Lung (tissue), 11 donors: ENCODE measurements at regions not wholly inside any gene's neighbourhood (a gene's known extent, or its start where the extent isn't known, plus 50 kb on each side); places are given as distances from the start of the nearest gene placed in this dataset.

Source experiments
- ATAC-seq: fragments of 200-7000 bp; cut with Tn5 transposase; one replicate; pipeline ENCODE4 v1.9.1; 2020; ENCODE audit warnings: moderate number of reproducible peaks; ENCODE audit not compliant: insufficient read depth, low FRiP score
- DNase-seq, 3 donors: peaks; one replicate each; pipeline ENCODE4 v3.0.0-alpha.2; 2013 to 2017
- H3K27ac ChIP-seq, 2 donors: one replicate each; pipeline ENCODE4 v1.5.1; 2013; ENCODE audit warnings: mild to moderate bottlenecking in 2 of 2, moderate library complexity in 2 of 2, control low read depth in 1 of 2, inconsistent platforms in 1 of 2, low read depth in 1 of 2, low read length in 1 of 2
- H3K27me3 ChIP-seq, 3 donors: one replicate each; pipeline ENCODE4 v1.5.1; 2013; ENCODE audit warnings: low read length in 2 of 3; ENCODE audit not compliant: control insufficient read depth in 3 of 3, insufficient read depth in 3 of 3
- H3K36me3 ChIP-seq, 4 donors: one replicate each; pipeline ENCODE4 v1.5.1; 2013; ENCODE audit warnings: low read length in 4 of 4, mild to moderate bottlenecking in 1 of 4, moderate library complexity in 1 of 4; ENCODE audit not compliant: control insufficient read depth in 4 of 4, insufficient read depth in 4 of 4
- H3K4me1 ChIP-seq, 5 donors: one replicate each; pipeline ENCODE4 v1.5.1; 2013; ENCODE audit warnings: low read length in 5 of 5, mild to moderate bottlenecking in 2 of 5, moderate library complexity in 1 of 5; ENCODE audit not compliant: control insufficient read depth in 5 of 5, insufficient read depth in 5 of 5
- H3K4me3 ChIP-seq: one replicate; pipeline ENCODE4 v1.5.1; 2013; ENCODE audit warnings: mild to moderate bottlenecking, control low read depth, moderate library complexity
- H3K9ac ChIP-seq, 2 donors: one replicate each; pipeline ENCODE4 v1.5.1; 2013; ENCODE audit warnings: low read length in 2 of 2, control low read depth in 1 of 2; ENCODE audit not compliant: insufficient read depth in 1 of 2
- H3K9me3 ChIP-seq, 4 donors: one replicate each; pipeline ENCODE4 v1.5.1; 2013; ENCODE audit warnings: low read length in 3 of 4, mild to moderate bottlenecking in 1 of 4, moderate library complexity in 1 of 4; ENCODE audit not compliant: control insufficient read depth in 4 of 4, insufficient read depth in 3 of 4
- WGBS, 2 donors: extraction: QIAGEN DNeasy Blood & Tissue Kit; methylation state at CpG; one replicate each; pipeline ENCODE4 v1.1.7; 2013; 5-methylcytosine and 5-hydroxymethylcytosine counted together
- TF ChIP-seq, protein P1 (sequence below): IDR thresholded peaks from 2 replicates; pipeline ENCODE4 v1.5.1; 2012; ENCODE audit warnings: mild to moderate bottlenecking; ENCODE audit errors: control extremely low read depth, extremely low read depth
- donor health status: control.
- donor health status: control.
- donor health status: Bipolar disorder and iron deficiency.
- donor health status: healthy.
- donor health status: DM: yes; HTN: yes; CAD: no.

DNA sequence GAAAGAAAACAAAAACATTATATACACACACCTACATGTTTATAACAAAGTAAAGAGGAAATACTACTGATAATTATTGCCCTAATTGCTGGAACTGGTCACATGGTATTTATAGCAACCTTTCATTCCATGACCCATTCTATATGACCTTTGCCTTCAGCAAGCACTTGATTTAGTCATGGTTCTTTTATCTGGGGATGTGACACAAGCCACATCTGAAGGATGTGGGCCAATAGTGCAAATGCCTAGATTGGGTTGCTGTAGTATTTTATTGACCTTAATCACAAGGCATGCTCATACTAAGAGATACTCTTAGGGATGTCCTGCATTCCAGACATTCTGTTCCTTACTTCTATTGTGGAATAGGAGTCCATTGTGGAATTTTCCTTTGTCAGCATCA lies 723.5 kb upstream of the POM121L12 start:
- TF ChIP-seq, protein P1, sequence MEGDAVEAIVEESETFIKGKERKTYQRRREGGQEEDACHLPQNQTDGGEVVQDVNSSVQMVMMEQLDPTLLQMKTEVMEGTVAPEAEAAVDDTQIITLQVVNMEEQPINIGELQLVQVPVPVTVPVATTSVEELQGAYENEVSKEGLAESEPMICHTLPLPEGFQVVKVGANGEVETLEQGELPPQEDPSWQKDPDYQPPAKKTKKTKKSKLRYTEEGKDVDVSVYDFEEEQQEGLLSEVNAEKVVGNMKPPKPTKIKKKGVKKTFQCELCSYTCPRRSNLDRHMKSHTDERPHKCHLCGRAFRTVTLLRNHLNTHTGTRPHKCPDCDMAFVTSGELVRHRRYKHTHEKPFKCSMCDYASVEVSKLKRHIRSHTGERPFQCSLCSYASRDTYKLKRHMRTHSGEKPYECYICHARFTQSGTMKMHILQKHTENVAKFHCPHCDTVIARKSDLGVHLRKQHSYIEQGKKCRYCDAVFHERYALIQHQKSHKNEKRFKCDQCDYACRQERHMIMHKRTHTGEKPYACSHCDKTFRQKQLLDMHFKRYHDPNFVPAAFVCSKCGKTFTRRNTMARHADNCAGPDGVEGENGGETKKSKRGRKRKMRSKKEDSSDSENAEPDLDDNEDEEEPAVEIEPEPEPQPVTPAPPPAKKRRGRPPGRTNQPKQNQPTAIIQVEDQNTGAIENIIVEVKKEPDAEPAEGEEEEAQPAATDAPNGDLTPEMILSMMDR = no peak
- Histone ChIP-seq H3K4me1 (no peaks in the 10 kb centered on the region), H3K4me3 (no peak overlapping the region), H3K9ac (no peak overlapping the region), H3K27ac (no peak overlapping the region), H3K27me3 (no peaks in the 10 kb centered on the region), H3K9me3 (peaks cover 0 to 3% (median 1%) of the 10 kb centered on the region in 4 donors), H3K36me3 (no peaks in the 10 kb centered on the region)
- DNase-seq (no peak), ATAC-seq (no peak)

DNA sequence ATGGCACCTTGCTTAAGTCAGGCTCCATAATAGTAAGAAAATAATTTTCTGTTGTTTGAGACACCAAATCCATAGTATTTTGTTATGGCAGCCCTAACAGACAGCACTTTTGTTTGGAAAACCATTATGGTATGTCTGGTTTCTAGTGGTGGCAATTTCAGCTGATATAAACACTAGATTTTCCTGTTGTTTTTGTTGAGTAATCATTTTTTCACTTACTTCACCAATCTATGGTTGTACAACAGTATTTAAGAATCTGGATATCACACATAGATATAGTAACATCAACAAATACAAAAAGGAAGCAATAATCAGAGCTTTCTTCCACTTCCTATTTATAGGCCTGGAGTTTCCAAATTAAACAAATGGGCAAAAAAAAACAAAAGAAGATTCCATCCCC lies 725.8 kb upstream of the POM121L12 start:
- Histone ChIP-seq H3K27me3 (no peaks in the 10 kb centered on the region), H3K27ac (no peak overlapping the region), H3K4me1 (no peaks in the 10 kb centered on the region), H3K9ac (no peak overlapping the region), H3K36me3 (no peaks in the 10 kb centered on the region), H3K4me3 (no peak overlapping the region), H3K9me3 (peaks cover 0 to 2% (median 0%) of the 10 kb centered on the region in 4 donors)
- TF ChIP-seq, protein P1 = no peak
- ATAC-seq (no peak), DNase-seq (no peak)

DNA sequence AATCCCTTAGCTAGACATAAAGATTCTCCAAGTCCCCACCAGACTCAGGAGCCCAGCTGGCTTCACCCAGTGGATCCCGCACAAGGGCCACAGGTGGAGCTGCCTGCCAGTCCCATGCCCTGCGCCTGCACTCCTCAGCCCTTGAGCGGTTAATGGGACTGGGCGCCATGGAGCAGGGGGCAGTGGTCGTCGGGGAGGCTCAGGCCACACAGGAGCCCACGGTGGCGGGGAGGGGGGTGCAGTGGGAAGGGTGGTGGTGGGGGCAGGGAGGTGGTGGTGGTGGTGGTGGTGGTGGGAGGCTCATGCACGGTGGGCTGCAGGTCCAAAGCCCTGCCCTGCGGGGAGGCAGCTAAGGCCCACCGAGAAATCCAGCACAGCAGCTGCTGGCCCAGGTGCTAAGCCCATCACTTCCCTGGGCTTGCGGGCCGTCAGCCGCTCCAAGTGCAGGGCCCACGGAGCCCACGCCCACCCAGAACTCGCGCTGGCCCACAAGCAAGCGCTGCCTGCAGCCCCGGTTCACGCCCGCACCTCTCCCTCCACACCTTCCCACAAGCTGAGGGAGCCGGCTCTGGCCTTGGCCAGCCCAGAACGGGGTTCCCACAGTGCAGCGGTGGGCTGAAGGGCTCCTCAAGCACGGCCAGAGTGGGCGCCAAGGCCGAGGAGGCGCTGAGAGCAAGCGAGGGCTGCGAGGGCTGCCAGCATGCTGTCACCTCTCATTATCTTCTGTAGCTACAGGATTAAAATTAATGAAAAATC lies 732.5 kb upstream of the POM121L12 start:
- DNase-seq = no peak
- TF ChIP-seq, protein P1 = no peak
- no peak overlapping the region for H3K9ac ChIP-seq
- peaks cover 0 to 2% (median 0%) of the 10 kb centered on the region in 4 donors for H3K9me3 ChIP-seq
- H3K4me1 ChIP-seq = no peaks in the 10 kb centered on the region
- no peaks in the 10 kb centered on the region for H3K27me3 ChIP-seq
- no peaks in the 10 kb centered on the region for H3K36me3 ChIP-seq
- H3K4me3 ChIP-seq = no peak overlapping the region
- 95 to 97% methylated on average over 27 to 31 of the region's 31 CpGs for WGBS, 2 donors
- no peak for ATAC-seq
- H3K27ac ChIP-seq = no peak overlapping the region

DNA sequence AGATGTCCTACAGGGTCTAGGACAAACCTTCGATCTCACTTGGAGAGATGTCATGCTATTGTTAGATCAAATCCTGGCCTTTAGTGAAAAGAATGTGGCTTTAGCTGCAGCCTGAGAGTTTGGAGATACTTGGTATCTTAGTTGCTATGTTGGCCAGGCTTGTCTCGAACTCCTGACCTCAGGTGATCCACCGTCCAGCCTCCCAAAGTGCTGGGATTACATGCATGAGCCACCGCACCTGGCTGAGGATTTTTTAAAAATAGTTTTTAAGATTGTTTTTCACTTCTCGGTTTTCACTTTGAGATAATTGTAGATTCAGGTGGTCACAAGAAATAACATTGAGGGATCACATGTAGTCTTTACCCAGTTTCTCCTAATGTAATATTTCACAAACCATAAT lies 738.3 kb upstream of the POM121L12 start:
- Histone ChIP-seq H3K9me3 (peaks cover 0 to 4% (median 0%) of the 10 kb centered on the region in 4 donors), H3K36me3 (no peaks in the 10 kb centered on the region), H3K27me3 (no peaks in the 10 kb centered on the region), H3K4me1 (no peaks in the 10 kb centered on the region), H3K27ac (no peak overlapping the region), H3K9ac (no peak overlapping the region), H3K4me3 (no peak overlapping the region)
- TF ChIP-seq, protein P1 = no peak
- DNase-seq (no peak), ATAC-seq (no peak)
- 84 to 86% methylated on average over 5 of the region's 5 CpGs for WGBS, 2 donors
